HG03139 (cell line): ENCODE measurements at regions not wholly inside any gene's neighbourhood (a gene's known extent, or its start where the extent isn't known, plus 50 kb on each side); places are given as distances from the start of the nearest gene placed in this dataset.

ENCODE experiments used
- ATAC-seq: cut with Tn5 transposase; IDR thresholded peaks from one replicate; pipeline ENCODE4 v1.9.1; 2021; ENCODE audit not compliant: unreplicated experiment

GRCh38 chr7:18445483-18445882 is 50.1 kb upstream of the HDAC9 start:
- ATAC-seq = no peak
